Gastrocnemius medialis (tissue), 4 donors: ENCODE measurements at regions not wholly inside any gene's neighbourhood (a gene's known extent, or its start where the extent isn't known, plus 50 kb on each side); places are given as distances from the start of the nearest gene placed in this dataset.

Source experiments
- ATAC-seq, 2 donors: fragments of 150-250 bp; one replicate each; pipeline ENCODE4 v1.9.1; 2016
- DNase-seq, 2 donors: peaks; one replicate each; pipeline ENCODE4 v3.0.0-alpha.2; 2019
- H3K27ac ChIP-seq, 4 donors: fragments of 200-600 bp; sonication (generic); 1 replicate in 1 of 4; 2 replicates in 3 of 4; pipeline ENCODE4 v1.5.1; 2016 to 2018; ENCODE audit warnings: mild to moderate bottlenecking in 2 of 4, moderate library complexity in 1 of 4
- H3K27me3 ChIP-seq, 3 donors: fragments of 200-600 bp; sonication (generic) in 2 of 3; 1 replicate in 1 of 3; 2 replicates in 2 of 3; pipeline versions ENCODE4 v1.5.1 to v1.6.0; 2016 to 2019; ENCODE audit warnings: mild to moderate bottlenecking in 1 of 3, moderate library complexity in 1 of 3
- H3K36me3 ChIP-seq, 2 donors: fragments of 200-600 bp; sonication (generic) in 1 of 2; one replicate each; pipeline ENCODE4 v1.5.1; 2017 to 2018
- H3K4me1 ChIP-seq, 2 donors: fragments of 200-600 bp; sonication (generic) in 1 of 2; one replicate each; pipeline ENCODE4 v1.5.1; 2016 to 2017; ENCODE audit warnings: mild to moderate bottlenecking in 2 of 2
- H3K4me3 ChIP-seq, 4 donors: fragments of 200-600 bp; sonication (generic) in 3 of 4; 1 replicate in 1 of 4; 2 replicates in 3 of 4; pipeline ENCODE4 v1.5.1; 2016 to 2019; ENCODE audit warnings: mild to moderate bottlenecking in 2 of 4
- H3K9me3 ChIP-seq, 3 donors: fragments of 200-600 bp; sonication (generic) in 2 of 3; 1 replicate in 1 of 3; 2 replicates in 2 of 3; pipeline ENCODE4 v1.5.1; 2016 to 2019
- POLR2A ChIP-seq, 2 donors: fragments of 450-650 bp; IDR thresholded peaks; one replicate each; pipeline ENCODE4 v1.6.1; 2017; ENCODE audit warnings: antibody characterized with exemption in 2 of 2, mild to moderate bottlenecking in 2 of 2, moderate library complexity in 2 of 2
- in situ Hi-C, 4 donors: fragments of 200-750 bp; cut with MboI; loops; one replicate each; pipeline versions ENCODE4 v1.15.0 to v1.8.0; 2017; ENCODE audit warnings: low sequenced_read_pairs in 4 of 4
- intact Hi-C: fragments of 100-400 bp; cut with DNase I; formaldehyde crosslinking; loops from one replicate; pipeline ENCODE4 v1.15.1; 2023; ENCODE audit warnings: low total_unique reads
- TF ChIP-seq, protein P1 (sequence below), 5 experiments: fragments of 450-650 bp in 3 of 5; fragments of 200-600 bp in 2 of 5; sonication (generic) in 2 of 5; IDR thresholded peaks in 4 of 5; conservative IDR thresholded peaks in 1 of 5; 1 replicate in 4 of 5; 2 replicates in 1 of 5; pipeline ENCODE4 v1.5.1; 2016 to 2019; ENCODE audit warnings: antibody characterized with exemption in 5 of 5, mild to moderate bottlenecking in 3 of 5, moderate library complexity in 3 of 5

DNA sequence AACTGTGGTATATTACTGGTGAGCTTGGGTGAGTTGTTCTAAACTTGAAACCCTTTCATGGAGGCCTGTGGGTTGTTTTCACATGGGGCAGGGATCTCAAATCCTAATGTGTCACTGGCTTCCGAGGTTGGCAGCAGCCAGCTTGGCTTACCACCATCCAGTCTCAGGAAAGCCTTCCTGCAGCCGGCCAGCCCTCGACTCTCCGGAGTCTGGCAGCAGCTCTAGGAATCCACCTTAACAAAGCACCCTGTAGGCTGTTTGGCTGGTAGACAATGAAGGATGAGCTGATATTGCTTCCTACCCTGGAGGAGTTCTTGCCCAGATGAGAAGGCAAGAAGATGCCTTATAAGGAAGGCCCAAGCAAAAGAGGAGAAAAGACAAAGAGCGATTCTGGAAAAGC is 188.3 kb downstream of the KLF12 start:
- H3K27me3 ChIP-seq: no peaks in the 10 kb centered on the region

DNA sequence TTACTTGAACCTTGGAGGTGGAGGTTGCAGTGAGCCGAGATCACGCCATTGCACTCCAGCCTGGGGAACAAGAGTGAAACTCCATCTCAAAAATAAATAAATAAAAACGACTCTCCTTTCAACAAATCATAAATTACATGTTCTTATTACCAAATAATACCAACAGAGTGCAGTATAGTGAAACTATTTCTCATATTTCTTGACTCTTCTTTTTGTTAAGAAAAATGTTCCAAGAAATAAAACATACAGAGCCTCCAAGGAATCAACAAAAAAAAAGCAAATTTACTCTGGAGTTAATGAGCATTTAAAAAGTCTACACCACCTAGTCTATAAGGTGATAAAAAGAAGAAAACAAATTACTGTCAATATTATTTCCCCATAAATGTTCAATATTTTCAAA is 188.8 kb downstream of the KLF12 start:
- peak overlapping the region in 1 of 4 donors; percentile 15 for H3K4me3 ChIP-seq
- in situ Hi-C loops: no loop called here
- no peaks in the 10 kb centered on the region for H3K27me3 ChIP-seq
- H3K9me3 ChIP-seq: no peaks in the 10 kb centered on the region
- peak overlapping the region in 3 of 4 donors; percentile 38 to 47 (median 46) for H3K27ac ChIP-seq
- intact Hi-C loops: loop anchor here (5.0 kb wide), 1 partner anchor 342 kb away; no protein-coding TSS in a partner anchor
- no peaks in the 10 kb centered on the region for H3K36me3 ChIP-seq
- no peak for DNase-seq
- TF ChIP-seq, protein P1, sequence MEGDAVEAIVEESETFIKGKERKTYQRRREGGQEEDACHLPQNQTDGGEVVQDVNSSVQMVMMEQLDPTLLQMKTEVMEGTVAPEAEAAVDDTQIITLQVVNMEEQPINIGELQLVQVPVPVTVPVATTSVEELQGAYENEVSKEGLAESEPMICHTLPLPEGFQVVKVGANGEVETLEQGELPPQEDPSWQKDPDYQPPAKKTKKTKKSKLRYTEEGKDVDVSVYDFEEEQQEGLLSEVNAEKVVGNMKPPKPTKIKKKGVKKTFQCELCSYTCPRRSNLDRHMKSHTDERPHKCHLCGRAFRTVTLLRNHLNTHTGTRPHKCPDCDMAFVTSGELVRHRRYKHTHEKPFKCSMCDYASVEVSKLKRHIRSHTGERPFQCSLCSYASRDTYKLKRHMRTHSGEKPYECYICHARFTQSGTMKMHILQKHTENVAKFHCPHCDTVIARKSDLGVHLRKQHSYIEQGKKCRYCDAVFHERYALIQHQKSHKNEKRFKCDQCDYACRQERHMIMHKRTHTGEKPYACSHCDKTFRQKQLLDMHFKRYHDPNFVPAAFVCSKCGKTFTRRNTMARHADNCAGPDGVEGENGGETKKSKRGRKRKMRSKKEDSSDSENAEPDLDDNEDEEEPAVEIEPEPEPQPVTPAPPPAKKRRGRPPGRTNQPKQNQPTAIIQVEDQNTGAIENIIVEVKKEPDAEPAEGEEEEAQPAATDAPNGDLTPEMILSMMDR (IDR thresholded peaks at IDR 0.05 in 4 of 5, conservative IDR thresholded peaks at IDR 0.05 in 1 of 5): no peak
- no peak for TF ChIP-seq POLR2A (IDR thresholded peaks at IDR 0.05)
- peaks cover 9 to 19% of the 10 kb centered on the region in 2 donors for H3K4me1 ChIP-seq
- ATAC-seq: no peak

More for the DNA sequence above, 188.3 kb downstream of the KLF12 start:
- ATAC-seq (peak; percentile 62 to 84), DNase-seq (peak; percentile 18 to 62)
- no peak for TF ChIP-seq POLR2A (IDR thresholded peaks at IDR 0.05)
- TF ChIP-seq, protein P1 (IDR thresholded peaks at IDR 0.05 in 4 of 5, conservative IDR thresholded peaks at IDR 0.05 in 1 of 5): no peak
- no peaks in the 10 kb centered on the region for H3K9me3 ChIP-seq
- peaks cover 12 to 17% of the 10 kb centered on the region in 2 donors for H3K4me1 ChIP-seq
- no peaks in the 10 kb centered on the region for H3K36me3 ChIP-seq
- intact Hi-C loops: loop anchor here (5.0 kb wide), 1 partner anchor 341 kb away; no protein-coding TSS in a partner anchor
- peak overlapping the region in 1 of 4 donors; percentile 15 for H3K4me3 ChIP-seq
- in situ Hi-C loops: no loop called here
- peak overlapping the region in 3 of 4 donors; percentile 38 to 47 (median 46) for H3K27ac ChIP-seq

DNA sequence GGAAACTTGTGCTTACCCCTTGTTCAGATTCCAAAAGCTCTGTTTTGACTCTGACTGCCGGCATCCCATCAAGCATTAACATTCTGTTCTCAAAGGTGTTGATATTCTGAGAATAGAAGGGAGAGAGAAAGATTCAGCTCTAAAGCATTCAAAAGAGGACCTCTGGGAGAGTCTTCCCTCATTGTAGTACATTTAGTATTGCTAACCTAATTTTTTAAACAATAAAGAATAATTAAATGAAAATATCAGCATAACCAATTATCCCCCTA is 190.3 kb downstream of the KLF12 start:
- H3K4me3 ChIP-seq: no peak overlapping the region
- H3K27me3 ChIP-seq: no peaks in the 10 kb centered on the region
- TF ChIP-seq, protein P1 (IDR thresholded peaks at IDR 0.05 in 4 of 5, conservative IDR thresholded peaks at IDR 0.05 in 1 of 5): no peak
- no peak for TF ChIP-seq POLR2A (IDR thresholded peaks at IDR 0.05)
- peaks cover 0 to 23% of the 10 kb centered on the region in 2 donors for H3K4me1 ChIP-seq
- ATAC-seq (peak in 1 of 2 donors; percentile 38), DNase-seq (no peak)
- intact Hi-C loops: no loop called here
- in situ Hi-C loops: no loop called here
- no peak overlapping the region for H3K27ac ChIP-seq
- no peaks in the 10 kb centered on the region for H3K9me3 ChIP-seq
- H3K36me3 ChIP-seq: no peaks in the 10 kb centered on the region

DNA sequence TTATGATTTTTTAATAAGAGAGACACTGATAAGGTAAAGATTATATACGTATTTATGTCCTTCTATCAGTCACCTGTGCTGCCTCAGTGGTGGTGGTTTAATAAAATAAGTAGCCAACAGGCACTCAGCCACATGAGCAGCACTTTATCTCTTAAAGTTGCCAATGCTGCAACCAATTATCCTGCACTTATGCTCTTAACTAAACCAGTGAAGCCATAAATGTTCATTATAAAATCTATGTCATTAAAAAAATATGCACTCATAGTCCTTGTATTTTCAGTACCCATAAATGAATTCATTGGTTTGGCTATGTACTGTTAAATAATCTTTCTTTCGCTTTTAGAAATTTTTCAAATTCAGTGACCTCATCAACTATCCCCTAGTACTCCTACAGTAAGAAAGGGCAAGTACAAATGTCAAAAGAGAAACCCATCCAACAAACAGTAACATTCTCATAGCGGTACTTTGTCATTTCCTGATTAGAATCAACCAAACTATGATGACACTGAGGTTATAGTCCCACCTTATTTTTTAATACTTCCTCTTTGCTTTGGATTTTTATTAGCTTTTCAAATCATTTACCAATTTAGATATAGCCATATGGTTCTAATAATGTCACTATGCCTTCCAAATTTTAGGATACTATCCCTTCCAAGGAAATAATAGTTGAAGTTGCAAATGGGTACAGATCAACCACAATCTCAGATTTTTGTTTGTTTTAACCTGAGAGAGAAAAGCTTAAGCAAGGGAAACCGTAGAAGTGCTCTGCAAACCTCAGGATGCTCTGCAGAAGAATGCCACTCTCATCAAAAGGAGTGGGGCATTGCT is 190.9 kb downstream of the KLF12 start:
- H3K4me3 ChIP-seq: no peak overlapping the region
- H3K4me1 ChIP-seq: peaks cover 0 to 23% of the 10 kb centered on the region in 2 donors
- no peaks in the 10 kb centered on the region for H3K36me3 ChIP-seq
- H3K27ac ChIP-seq: no peak overlapping the region
- no peaks in the 10 kb centered on the region for H3K9me3 ChIP-seq
- in situ Hi-C loops: no loop called here
- TF ChIP-seq POLR2A (IDR thresholded peaks at IDR 0.05): no peak
- TF ChIP-seq, protein P1 (IDR thresholded peaks at IDR 0.05 in 4 of 5, conservative IDR thresholded peaks at IDR 0.05 in 1 of 5): no peak
- ATAC-seq (no peak), DNase-seq (no peak)
- H3K27me3 ChIP-seq: no peaks in the 10 kb centered on the region
- intact Hi-C loops: no loop called here
